LoVo (cell line): ENCODE measurements at regions not wholly inside any gene's neighbourhood (a gene's known extent, or its start where the extent isn't known, plus 50 kb on each side); places are given as distances from the start of the nearest gene placed in this dataset.
"Not testable (repeated sequence)": the region's sequence is repeated elsewhere in the genome, so short reads cannot be mapped to it uniquely, and the experiment has no call there.

ENCODE experiments used
- DNase-seq: peaks from one replicate; pipeline ENCODE4 v3.0.0-alpha.2; 2016; ENCODE audit warnings: low spot score

DNA sequence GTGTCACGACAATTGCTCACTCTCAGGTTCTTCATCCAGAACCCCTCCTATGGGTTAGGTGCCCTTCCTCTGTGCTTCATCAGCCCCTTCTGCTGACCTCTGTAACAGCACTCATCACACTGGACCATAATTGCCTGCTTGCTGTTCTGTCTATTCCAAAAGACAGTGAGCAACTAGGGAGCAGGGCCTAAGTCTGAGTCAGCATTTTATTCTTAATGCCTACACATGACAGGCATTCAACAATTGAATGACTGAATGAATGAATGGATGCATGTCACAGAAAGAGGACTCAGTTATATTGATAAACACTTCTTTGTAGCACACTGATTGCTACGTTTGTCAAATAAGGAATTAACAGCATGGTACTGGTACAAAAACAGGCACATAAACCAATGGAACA, 317.0 kb downstream of the ZIC3 start:
- DNase-seq, result no peak

DNA sequence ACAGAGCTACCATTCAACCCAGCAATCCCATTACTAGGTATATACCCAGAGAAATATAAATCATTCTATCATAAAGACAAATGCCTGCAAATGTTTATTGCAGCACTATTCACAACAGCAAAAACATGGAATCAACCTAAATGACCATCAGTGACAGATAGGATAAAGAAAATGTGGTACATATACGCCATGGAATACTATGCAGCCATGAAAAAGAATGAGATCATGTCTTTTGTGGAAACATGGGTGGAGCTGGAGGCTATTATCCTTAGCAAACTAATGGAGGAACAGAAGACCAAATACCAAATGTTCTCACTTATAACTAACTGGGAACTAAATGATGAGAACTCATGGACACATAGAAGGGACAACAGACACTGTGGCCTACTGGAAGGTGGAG, 318.9 kb downstream of the ZIC3 start:
- not testable (repeated sequence) for DNase-seq

- no peak for DNase-seq
Observed at GRCh38 chrX:137891431-137891830, 325.5 kb downstream of the ZIC3 start.

- DNase-seq, result no peak
Observed at GRCh38 chrX:137896123-137896522, 330.2 kb downstream of the ZIC3 start.

GRCh38 chrX:137915466-137915865, 349.5 kb downstream of the ZIC3 start:
- no peak for DNase-seq

GRCh38 chrX:137916090-137916746, 350.3 kb downstream of the ZIC3 start:
- no peak for DNase-seq

- DNase-seq, result no peak
Observed at GRCh38 chrX:137926090-137926489, 360.2 kb downstream of the ZIC3 start.

DNA sequence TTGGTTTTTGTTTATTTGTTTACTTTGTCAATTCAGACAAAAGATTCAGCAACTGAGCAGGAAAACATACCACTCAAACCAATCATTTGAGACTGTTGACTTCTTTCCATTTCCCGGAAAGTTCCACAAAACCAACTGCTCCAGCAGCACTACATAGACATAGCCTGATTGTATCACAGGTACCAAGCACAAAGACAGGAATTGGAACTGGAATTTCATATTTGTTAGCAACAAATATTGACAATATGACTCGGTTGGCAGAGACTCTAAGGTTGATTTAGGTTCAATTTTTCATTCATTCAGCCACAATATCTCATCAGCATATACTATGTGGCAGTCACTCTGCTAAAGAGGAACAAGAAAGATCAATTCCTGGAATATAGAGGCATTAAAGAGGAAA, 364.0 kb downstream of the ZIC3 start:
- DNase-seq, result no peak

GRCh38 chrX:137930533-137930932, 364.6 kb downstream of the ZIC3 start:
- DNase-seq, result no peak

DNA sequence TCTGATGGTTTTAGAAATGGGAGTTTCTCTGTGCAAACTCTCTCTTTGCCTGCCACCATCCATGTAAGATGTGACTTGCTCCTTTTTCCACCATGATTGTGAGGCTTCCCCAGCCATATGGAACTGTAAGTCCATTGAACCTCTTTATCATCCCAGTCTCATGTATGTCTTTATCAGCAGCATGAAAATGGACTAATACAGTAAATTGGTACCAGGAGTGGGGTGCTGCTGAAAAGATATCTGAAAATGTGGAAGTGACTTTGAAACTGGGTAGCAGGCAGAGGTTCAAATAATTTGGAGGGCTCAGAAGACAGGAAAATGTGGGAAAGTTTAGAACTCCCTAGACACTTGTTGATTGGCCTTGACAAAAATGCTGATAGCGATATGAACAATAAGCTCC, 368.3 kb downstream of the ZIC3 start:
- DNase-seq, result not testable (repeated sequence)

DNA sequence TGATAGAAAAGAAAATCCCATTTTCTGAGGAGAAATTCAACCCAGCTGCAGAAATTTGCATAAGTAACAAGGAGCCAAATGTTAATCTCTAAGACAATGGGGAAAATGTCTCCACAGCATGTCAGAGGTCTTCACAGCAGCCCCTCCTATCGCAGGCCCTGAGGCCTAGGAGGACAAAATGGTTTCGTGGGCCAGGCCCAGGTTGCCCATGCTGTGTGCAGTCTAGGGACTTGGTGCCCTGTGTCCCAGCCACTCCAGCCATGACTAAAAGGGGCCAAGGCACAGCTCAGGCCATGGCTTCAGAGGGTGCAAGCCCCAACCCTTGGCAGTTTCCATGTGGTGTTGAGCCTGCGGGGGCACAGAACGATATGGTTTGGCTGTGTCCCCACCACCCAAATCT, 369.0 kb downstream of the ZIC3 start:
- not testable (repeated sequence) for DNase-seq

DNA sequence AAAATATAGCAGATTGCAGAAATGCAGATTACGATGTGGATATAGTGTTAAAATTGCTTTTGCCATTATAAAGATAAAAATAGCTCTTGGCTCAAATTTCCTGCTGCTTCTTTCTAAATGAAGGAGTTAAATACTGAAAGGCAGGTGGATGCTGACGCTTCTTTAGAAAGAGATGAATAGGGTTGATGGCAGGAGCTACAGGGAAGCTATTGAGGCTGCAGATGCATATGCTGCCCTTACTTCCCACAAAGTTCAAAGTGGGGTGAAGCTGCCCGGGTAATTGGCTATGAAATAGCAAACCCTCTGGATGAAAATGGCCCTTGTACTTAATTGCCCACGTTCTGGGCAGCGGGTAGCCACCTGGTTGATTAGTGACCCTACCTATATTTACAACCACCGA, 379.5 kb downstream of the ZIC3 start:
- DNase-seq, result no peak

DNA sequence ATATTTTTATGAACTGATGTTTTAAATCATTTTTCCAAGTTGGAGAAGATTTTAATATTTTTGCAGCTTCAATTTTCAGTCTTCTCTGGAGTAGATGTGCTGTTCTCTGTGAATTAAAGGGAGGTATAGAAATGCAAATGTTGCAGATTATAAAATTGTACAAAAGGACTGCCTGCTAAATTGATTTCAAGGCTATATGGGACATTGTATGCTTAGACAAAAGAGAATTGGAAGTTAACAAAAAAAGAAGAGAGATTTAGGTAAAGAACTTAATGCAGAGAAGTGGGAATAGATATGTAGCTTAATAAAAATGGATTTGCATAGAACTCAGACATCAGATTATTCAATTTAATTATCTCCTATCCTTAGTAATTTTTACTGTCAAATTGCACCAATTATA, 403.3 kb downstream of the ZIC3 start:
- no peak for DNase-seq

- DNase-seq, result no peak
Observed at GRCh38 chrX:137982472-137983172, 416.7 kb downstream of the ZIC3 start.

- no peak for DNase-seq
Observed at GRCh38 chrX:137988470-137988869, 422.5 kb downstream of the ZIC3 start.

- no peak for DNase-seq
Observed at GRCh38 chrX:137998619-137999018, 432.7 kb downstream of the ZIC3 start.

DNA sequence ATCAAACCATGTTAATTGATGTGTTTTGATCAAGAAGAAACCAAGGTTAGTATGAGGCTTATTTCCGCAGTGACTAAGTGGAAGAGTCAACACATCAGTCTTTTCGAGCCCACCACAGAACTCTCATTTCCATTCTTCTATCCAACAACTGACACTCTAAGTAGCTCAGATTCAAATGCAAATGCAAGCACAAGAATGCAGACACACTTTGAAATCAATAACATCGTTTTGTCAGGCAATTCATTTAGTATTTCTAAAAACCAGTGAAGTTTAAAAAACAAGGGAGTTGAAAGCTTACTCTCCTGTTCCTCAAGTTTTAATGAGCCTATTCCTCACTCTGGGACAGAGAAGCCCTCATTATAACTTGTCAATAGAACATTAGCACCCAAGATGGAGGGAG, 433.1 kb downstream of the ZIC3 start:
- DNase-seq, result no peak

- no peak for DNase-seq
Observed at GRCh38 chrX:137999552-137999951, 433.6 kb downstream of the ZIC3 start.

DNA sequence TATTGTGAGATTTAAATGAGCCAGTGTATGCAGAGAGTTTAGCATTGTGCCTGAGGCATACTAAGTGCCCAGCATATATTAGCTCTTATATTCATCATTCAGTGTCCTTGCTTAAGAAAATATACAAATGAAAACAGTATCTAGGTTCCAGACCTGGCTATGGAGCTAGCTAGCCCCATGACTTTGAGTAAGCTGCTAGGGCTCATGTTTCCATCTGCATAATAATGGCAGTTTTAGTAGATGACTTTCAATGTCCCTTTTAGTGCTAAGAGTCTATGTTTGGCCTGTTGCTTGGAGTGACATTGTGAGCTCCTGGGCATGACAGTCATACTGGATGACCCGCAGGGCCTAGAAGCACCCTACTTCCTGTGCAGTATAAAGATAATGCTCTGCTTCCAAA, 435.3 kb downstream of the ZIC3 start:
- no peak for DNase-seq

- DNase-seq, result no peak
Observed at GRCh38 chrX:138006180-138006579, 440.3 kb downstream of the ZIC3 start.

DNA sequence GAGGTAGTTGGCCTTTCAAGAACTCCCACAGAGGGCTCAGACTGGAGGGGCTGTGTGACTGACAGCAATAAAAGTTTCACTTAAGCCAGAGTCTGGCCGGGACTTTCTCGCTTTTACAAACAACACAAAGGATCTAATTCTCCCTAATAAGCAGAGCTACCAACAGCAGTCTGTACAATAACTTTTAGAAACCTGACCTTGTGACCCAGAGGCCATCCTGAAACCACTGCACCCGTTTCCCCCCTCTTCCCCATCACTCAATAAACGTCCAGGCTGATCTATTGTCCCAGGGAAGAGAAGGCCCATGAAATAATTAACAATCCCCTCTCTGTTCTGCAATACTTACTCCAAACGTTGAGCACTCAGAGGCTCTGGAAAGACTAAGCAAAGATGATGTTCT, 442.4 kb downstream of the ZIC3 start:
- no peak for DNase-seq

DNA sequence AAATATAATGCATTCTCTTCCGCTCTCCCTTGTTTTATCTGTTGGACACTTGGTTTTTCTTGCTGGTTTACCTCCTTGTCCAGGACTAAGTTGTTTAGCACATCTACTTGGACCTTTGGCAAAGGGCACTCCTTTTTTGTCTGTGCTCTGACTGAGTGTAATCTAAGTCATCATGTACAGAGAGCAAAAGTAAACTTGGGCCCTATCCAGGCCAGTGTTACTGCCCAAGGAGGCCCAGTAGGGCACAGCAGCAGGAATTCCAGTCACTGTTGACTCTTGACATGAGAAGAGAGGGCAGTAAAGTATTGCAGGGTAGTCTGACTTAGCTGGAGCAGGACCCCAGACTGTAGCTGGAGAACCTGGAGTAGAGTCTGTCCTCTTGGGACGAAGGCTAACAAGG, 445.5 kb downstream of the ZIC3 start:
- DNase-seq, result no peak

DNA sequence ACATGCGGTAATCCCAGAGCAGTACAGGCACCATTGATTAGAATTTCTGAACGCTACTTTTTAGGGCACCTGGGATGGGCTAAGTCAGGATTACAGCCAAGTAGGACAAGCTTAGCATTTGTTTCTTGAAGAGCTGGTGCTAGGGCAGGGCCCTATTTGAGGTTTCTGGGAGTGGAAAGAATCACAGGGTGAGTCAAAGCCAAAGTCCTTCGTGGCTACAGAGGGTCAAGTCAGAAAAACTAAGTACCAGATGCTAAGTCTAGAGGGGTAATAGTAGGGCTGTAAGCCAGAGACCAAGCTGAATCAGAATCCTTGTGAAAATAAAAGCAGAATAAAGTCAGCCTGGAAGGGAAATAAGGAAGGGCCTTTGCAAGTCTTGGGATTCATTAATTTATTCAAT, 448.6 kb downstream of the ZIC3 start:
- DNase-seq, result no peak
